GDM1 (cell line): ENCODE measurements at regions not wholly inside any gene's neighbourhood (a gene's known extent, or its start where the extent isn't known, plus 50 kb on each side); places are given as distances from the start of the nearest gene placed in this dataset.

Experiments used
- DNase-seq: peaks from one replicate; lab custom pipeline; 2025; lab: John Stamatoyannopoulos, UW

GRCh38 chr7:41133690-41134299 lies 569.1 kb downstream of the INHBA start:
- DNase-seq = no peak

DNA sequence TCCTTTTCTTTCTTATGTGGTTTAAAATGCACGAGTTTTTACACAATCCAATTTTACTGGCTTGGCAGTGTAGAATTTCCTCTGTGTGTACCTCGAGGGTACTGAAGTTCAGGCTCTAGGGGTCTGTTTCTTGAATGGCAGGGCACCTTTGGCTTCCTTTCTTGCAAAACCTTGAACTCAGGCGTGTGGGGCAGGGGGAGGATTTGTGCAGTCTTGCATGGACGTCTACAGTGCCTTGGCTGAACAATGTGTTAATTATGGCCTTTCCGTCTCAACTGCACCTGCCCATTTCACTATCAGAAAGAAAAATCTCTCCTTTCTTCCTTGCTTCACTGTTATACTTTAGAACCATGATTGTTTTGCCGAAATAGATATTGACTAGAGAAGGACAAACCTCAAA lies 570.9 kb downstream of the INHBA start:
- DNase-seq = no peak

GRCh38 chr7:41130561-41131236 lies 572.2 kb downstream of the INHBA start:
- DNase-seq = no peak

DNA sequence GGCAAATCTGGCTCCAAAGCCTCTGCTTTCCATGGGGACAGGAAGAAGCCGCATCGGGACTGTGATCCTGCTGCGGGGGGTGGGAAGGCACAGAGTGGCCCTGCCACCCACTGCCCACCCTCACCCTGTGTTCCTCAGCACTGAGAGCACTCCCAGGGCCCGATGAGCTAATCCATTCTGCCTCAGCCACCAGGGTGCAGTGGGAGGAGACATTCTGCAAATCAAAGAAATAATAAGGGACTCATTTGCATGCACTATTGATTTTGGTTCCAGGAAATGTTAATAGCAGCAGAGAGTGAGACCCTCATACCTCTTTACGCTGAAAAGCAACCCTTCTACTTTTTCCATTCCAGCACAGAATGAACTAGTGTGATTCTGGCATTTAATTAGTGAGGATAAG lies 572.8 kb downstream of the INHBA start:
- DNase-seq = no peak

DNA sequence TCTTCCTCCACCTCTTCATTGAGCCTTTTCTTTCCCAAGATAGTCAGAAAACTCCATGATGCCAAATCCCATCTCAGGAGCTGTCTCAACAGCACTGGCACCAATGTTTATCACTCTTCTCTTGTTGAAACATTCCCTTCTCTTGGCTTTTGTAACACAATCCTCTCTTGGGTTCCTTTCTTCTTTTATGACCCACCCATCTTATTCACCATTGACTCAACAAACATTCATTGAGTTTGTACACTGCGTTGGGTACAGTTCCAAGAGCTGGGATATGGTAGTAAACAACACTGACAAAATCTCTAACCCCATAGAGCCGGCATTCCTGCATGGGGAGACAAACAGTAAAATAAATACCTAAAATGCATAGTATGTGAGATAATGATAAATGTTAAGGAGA lies 577.5 kb downstream of the INHBA start:
- DNase-seq = no peak

GRCh38 chr7:41122256-41122987 lies 580.5 kb downstream of the INHBA start:
- DNase-seq = no peak

DNA sequence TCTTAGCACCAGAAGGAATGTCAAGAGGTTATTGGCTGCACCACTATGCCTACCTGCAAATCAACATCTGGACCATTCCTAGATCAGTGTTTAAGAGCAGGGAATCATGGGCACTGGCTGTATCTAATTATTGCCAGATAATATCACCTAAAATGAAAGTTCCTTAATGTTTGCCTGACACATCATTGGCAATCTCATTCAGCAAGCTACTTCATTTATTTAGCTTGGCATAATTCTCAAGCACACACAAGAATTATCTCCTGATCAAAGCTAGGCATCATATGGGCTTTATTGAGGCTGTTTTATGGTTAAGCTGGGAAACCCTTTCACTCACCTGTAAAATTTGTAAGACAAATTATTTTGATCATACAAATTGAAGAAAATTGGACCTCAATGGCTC lies 581.7 kb downstream of the INHBA start:
- DNase-seq = no peak

- no peak for DNase-seq
Measured at GRCh38 chr7:41118486-41118885, 584.4 kb downstream of the INHBA start.

DNA sequence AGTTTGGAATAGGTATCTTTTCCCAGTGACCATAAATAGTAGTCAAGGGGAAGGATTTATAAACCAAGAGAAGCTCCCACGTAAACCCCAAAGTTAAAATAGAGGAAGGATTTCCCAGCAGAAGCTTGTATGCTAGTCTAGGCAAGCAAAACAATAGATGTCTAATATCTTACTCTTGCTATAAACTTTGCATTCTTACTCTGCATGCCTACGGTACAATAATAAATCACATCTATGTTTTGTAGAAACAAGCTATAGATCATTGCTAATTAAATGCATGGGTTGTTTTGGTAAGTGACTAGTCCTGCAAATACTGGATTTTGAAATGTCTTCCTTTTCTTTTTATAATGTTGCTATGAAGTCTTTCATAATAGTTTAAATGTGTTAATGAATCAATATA lies 585.5 kb downstream of the INHBA start:
- DNase-seq = no peak

DNA sequence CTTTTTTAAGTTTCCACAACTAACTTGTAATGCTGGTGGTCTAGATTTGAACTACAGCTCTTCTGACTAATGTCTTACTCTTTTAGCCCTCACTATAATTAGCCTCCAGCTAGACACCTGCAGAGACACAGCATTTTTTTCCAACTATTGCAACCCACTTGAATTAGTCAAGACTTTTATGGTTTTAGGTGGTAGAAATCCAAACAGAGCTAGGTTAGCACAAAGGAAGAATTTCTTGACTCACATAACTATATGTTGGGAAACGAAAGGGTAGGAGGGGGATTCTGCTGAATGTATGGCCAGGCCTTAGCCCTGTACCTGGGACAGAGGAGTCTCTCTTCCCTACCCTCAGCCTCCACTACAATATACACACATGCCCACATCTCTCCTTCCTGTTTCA lies 586.1 kb downstream of the INHBA start:
- DNase-seq = no peak

- no peak for DNase-seq
Measured at GRCh38 chr7:41116337-41116736, 586.6 kb downstream of the INHBA start.

GRCh38 chr7:41114691-41115090 lies 588.2 kb downstream of the INHBA start:
- DNase-seq = no peak

- DNase-seq = no peak
Measured at GRCh38 chr7:41114131-41114530, 588.8 kb downstream of the INHBA start.

DNA sequence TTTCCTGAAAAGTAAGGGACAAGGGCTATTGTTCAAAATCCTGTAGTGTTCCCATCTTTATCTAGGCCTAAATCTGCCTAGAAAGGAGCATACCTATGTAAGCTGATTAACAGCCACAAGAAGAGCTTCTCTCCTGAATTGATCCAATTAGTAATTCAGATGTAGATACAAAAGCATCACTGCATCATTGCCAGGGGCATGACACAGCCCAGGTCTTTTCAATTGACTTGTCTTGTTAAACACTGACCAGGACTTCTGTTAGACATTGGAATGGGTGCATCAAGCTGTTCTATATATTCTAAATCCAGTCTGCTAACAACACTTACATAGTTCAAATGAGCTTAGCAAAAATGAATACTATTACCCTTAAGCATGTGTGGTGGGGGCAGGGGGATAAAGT lies 589.2 kb downstream of the INHBA start:
- no peak for DNase-seq

DNA sequence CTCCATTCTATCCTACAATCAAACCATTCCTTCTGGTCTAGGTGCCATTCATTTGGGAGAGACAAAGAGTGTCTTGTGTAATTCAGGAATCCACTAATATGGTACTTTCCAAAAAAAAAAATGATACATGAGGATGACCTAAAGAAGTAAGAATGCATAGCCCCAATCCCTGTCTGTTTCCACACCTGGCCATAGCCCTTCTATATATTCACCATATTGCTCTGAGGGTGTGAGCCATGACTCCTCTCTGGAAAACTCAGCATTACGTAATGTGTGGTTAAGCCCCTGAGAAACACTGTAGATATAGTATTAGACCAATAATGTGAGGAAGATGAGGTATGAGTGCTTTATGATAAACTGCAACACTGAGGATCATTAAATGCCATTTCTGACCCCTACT lies 592.7 kb downstream of the INHBA start:
- no peak for DNase-seq

- DNase-seq = no peak
Measured at GRCh38 chr7:41108821-41109220, 594.1 kb downstream of the INHBA start.

GRCh38 chr7:41107938-41108448 lies 594.9 kb downstream of the INHBA start:
- no peak for DNase-seq

GRCh38 chr7:41107330-41107937 lies 595.5 kb downstream of the INHBA start:
- DNase-seq = no peak

GRCh38 chr7:41104631-41105030 lies 598.3 kb downstream of the INHBA start:
- DNase-seq = no peak

GRCh38 chr7:41103331-41103730 lies 599.6 kb downstream of the INHBA start:
- DNase-seq = no peak

- DNase-seq = no peak
Measured at GRCh38 chr7:41098846-41099245, 604.0 kb downstream of the INHBA start.

- DNase-seq = no peak
Measured at GRCh38 chr7:41098402-41098801, 604.5 kb downstream of the INHBA start.

DNA sequence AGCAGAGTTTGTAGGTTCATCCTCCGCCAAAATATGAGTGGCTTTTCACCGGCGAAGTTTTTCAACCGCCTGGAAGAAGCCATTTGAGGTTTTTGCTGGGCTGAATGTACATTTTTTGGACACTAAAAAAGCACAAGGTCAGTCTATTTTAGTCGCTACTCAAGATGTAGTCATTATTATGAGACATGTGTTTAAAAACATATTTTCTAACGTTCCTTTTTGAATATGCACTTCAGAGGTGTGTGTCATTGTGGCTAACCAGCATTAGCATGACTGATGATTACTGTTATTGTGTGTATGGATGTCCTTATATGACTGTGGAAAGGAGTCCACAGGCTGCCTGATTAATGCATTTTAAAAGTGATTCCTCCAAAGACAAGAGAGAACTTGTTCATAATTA lies 605.4 kb downstream of the INHBA start:
- no peak for DNase-seq
